NCI-H1694 (cell line): ENCODE measurements at regions not wholly inside any gene's neighbourhood (a gene's known extent, or its start where the extent isn't known, plus 50 kb on each side); places are given as distances from the start of the nearest gene placed in this dataset.

Source experiments
- DNase-seq: peaks from one replicate; lab custom pipeline; 2025; lab: John Stamatoyannopoulos, UW

- DNase-seq: no peak
Measured at GRCh38 chr5:33297760-33298216, 143.0 kb upstream of the TARS1 start.

- DNase-seq: no peak
Measured at GRCh38 chr5:33299621-33300208, 141.1 kb upstream of the TARS1 start.

- no peak for DNase-seq
Measured at GRCh38 chr5:33300209-33300742, 140.5 kb upstream of the TARS1 start.

GRCh38 chr5:33303579-33304095, 137.1 kb upstream of the TARS1 start:
- DNase-seq: no peak

GRCh38 chr5:33304601-33305000, 136.2 kb upstream of the TARS1 start:
- no peak for DNase-seq

- DNase-seq: no peak
Measured at GRCh38 chr5:33305572-33305971, 135.2 kb upstream of the TARS1 start.

GRCh38 chr5:33306758-33307157, 134.0 kb upstream of the TARS1 start:
- no peak for DNase-seq

GRCh38 chr5:33308586-33308985, 132.2 kb upstream of the TARS1 start:
- no peak for DNase-seq

- DNase-seq: no peak
Measured at GRCh38 chr5:33309068-33309467, 131.7 kb upstream of the TARS1 start.

GRCh38 chr5:33309536-33310345, 131.0 kb upstream of the TARS1 start:
- no peak for DNase-seq

- DNase-seq: no peak
Measured at GRCh38 chr5:33310451-33310850, 130.3 kb upstream of the TARS1 start.

- DNase-seq: no peak
Measured at GRCh38 chr5:33311893-33312292, 128.9 kb upstream of the TARS1 start.

GRCh38 chr5:33312571-33313549, 127.9 kb upstream of the TARS1 start:
- no peak for DNase-seq

- no peak for DNase-seq
Measured at GRCh38 chr5:33315189-33315588, 125.6 kb upstream of the TARS1 start.

- no peak for DNase-seq
Measured at GRCh38 chr5:33316773-33317172, 124.0 kb upstream of the TARS1 start.

- DNase-seq: no peak
Measured at GRCh38 chr5:33317271-33317670, 123.5 kb upstream of the TARS1 start.

GRCh38 chr5:33319151-33319550, 121.6 kb upstream of the TARS1 start:
- DNase-seq: no peak

GRCh38 chr5:33319841-33320240, 120.9 kb upstream of the TARS1 start:
- no peak for DNase-seq

GRCh38 chr5:33321026-33321425, 119.7 kb upstream of the TARS1 start:
- no peak for DNase-seq

- no peak for DNase-seq
Measured at GRCh38 chr5:33322632-33323031, 118.1 kb upstream of the TARS1 start.

GRCh38 chr5:33324667-33325307, 116.0 kb upstream of the TARS1 start:
- no peak for DNase-seq
